H9 (cell line): ENCODE measurements at regions not wholly inside any gene's neighbourhood (a gene's known extent, or its start where the extent isn't known, plus 50 kb on each side); places are given as distances from the start of the nearest gene placed in this dataset.

Source experiments
- DNase-seq: peaks from one replicate; pipeline ENCODE4 v3.0.0-alpha.2; 2017
- H2AFZ ChIP-seq: one replicate; pipeline ENCODE4 v1.6.1; 2013; ENCODE audit warnings: mild to moderate bottlenecking, low read length, control low read depth, moderate library complexity
- H2AK5ac ChIP-seq: 2 replicates; pipeline ENCODE4 v1.6.1; 2013; ENCODE audit warnings: low read length, control low read depth, mixed read lengths; ENCODE audit not compliant: insufficient read length
- H2BK120ac ChIP-seq: one replicate; pipeline ENCODE4 v1.6.1; 2013; ENCODE audit warnings: low read depth, mild to moderate bottlenecking, low read length, control low read depth, inconsistent platforms; ENCODE audit not compliant: poor library complexity, severe bottlenecking
- H2BK12ac ChIP-seq: 2 replicates; pipeline ENCODE4 v1.6.1; 2013; ENCODE audit warnings: low read length, control low read depth, mixed read lengths, low read depth; ENCODE audit not compliant: insufficient read length
- H2BK15ac ChIP-seq: 2 replicates; pipeline ENCODE4 v1.6.1; 2013; ENCODE audit warnings: low read depth, low read length, control low read depth
- H2BK20ac ChIP-seq: one replicate; pipeline ENCODE4 v1.6.1; 2013; ENCODE audit warnings: low read depth, mild to moderate bottlenecking, low read length, control low read depth, inconsistent platforms; ENCODE audit not compliant: poor library complexity, severe bottlenecking
- H2BK5ac ChIP-seq: 2 replicates; pipeline ENCODE4 v1.6.1; 2013; ENCODE audit warnings: low read length, control low read depth, mixed read lengths; ENCODE audit not compliant: insufficient read length
- H3K14ac ChIP-seq: 2 replicates; pipeline ENCODE4 v1.6.1; 2013; ENCODE audit warnings: low read length, control low read depth; ENCODE audit not compliant: insufficient read depth
- H3K18ac ChIP-seq: 2 replicates; pipeline ENCODE4 v1.6.1; 2013; ENCODE audit warnings: low read depth, mild to moderate bottlenecking, mixed read lengths, low read length, control low read depth; ENCODE audit not compliant: insufficient read length
- H3K23ac ChIP-seq: 2 replicates; pipeline ENCODE4 v1.6.1; 2013; ENCODE audit warnings: low read length, control low read depth, mixed read lengths, low read depth; ENCODE audit not compliant: insufficient read length
- H3K23me2 ChIP-seq: 2 replicates; pipeline ENCODE4 v1.6.1; 2013; ENCODE audit warnings: low read depth, mild to moderate bottlenecking, mixed read lengths, low read length, control low read depth; ENCODE audit not compliant: insufficient read length, poor library complexity, severe bottlenecking
- H3K27ac ChIP-seq: 2 replicates; pipeline ENCODE4 v1.5.1; 2013; ENCODE audit warnings: low read length, control low read depth, mixed read lengths, low read depth; ENCODE audit not compliant: insufficient read length
- H3K27me3 ChIP-seq: 2 replicates; pipeline ENCODE4 v1.6.1; 2013; ENCODE audit warnings: low read length, control low read depth, inconsistent platforms; ENCODE audit not compliant: insufficient read depth
- H3K4ac ChIP-seq: 2 replicates; pipeline ENCODE4 v1.6.1; 2013; ENCODE audit warnings: low read depth, mild to moderate bottlenecking, control low read depth, inconsistent platforms, low read length, moderate library complexity
- H3K4me1 ChIP-seq: 2 replicates; pipeline ENCODE4 v1.6.1; 2013; ENCODE audit warnings: low read length, control low read depth, inconsistent platforms; ENCODE audit not compliant: insufficient read depth
- H3K4me2 ChIP-seq: 2 replicates; pipeline ENCODE4 v1.6.1; 2013; ENCODE audit warnings: low read length, control low read depth, mixed read lengths; ENCODE audit not compliant: insufficient read length, insufficient read depth
- H3K56ac ChIP-seq: 2 replicates; pipeline ENCODE4 v1.6.1; 2013; ENCODE audit warnings: low read depth, mild to moderate bottlenecking, mixed read lengths, low read length, control low read depth; ENCODE audit not compliant: insufficient read length
- H3K79me1 ChIP-seq: 2 replicates; pipeline ENCODE4 v1.6.1; 2013; ENCODE audit warnings: low read depth, mild to moderate bottlenecking, moderate library complexity, low read length, control low read depth, inconsistent platforms; ENCODE audit not compliant: insufficient read depth, poor library complexity, severe bottlenecking
- H3K79me2 ChIP-seq: 2 replicates; pipeline ENCODE4 v1.6.1; 2013; ENCODE audit warnings: low read length, control low read depth, inconsistent platforms; ENCODE audit not compliant: insufficient read depth
- H3K9ac ChIP-seq: 2 replicates; pipeline ENCODE4 v1.6.1; 2013; ENCODE audit warnings: low read length, control low read depth, mixed read lengths; ENCODE audit not compliant: insufficient read length; ENCODE audit errors: extremely low read depth
- H3K9me3 ChIP-seq: one replicate; pipeline ENCODE4 v1.6.1; 2013; ENCODE audit warnings: low read depth, low read length, inconsistent platforms; ENCODE audit not compliant: control insufficient read depth
- H3T11ph ChIP-seq: one replicate; pipeline ENCODE4 v1.6.1; 2013; ENCODE audit warnings: mild to moderate bottlenecking, low read length, control low read depth, inconsistent platforms
- H4K20me1 ChIP-seq: one replicate; pipeline ENCODE4 v1.6.1; 2013; ENCODE audit not compliant: control insufficient read depth, insufficient read length, insufficient read depth
- H4K5ac ChIP-seq: 2 replicates; pipeline ENCODE4 v1.6.1; 2013; ENCODE audit warnings: low read depth, mild to moderate bottlenecking, mixed read lengths, low read length, control low read depth; ENCODE audit not compliant: insufficient read length
- H4K8ac ChIP-seq: replicated peaks from 2 replicates; pipeline ENCODE4 v1.6.1; 2013; ENCODE audit warnings: low read length, control low read depth, mixed read lengths, low read depth; ENCODE audit not compliant: insufficient read length
- H4K91ac ChIP-seq: 2 replicates; pipeline ENCODE4 v1.6.1; 2013; ENCODE audit warnings: low read depth, mild to moderate bottlenecking, moderate library complexity, mixed read lengths, low read length, control low read depth; ENCODE audit not compliant: insufficient read length
- H3K27ac Mint-ChIP-seq, 3 experiments: 2 replicates in 2 of 3; 3 replicates in 1 of 3; pipeline ENCODE4 v1.8.0; 2020 to 2021; ENCODE audit warnings: mixed read lengths in 3 of 3, mild to moderate bottlenecking in 1 of 3, moderate library complexity in 1 of 3
- H3K27me3 Mint-ChIP-seq: 2 replicates; pipeline ENCODE4 v1.8.0; 2021; ENCODE audit warnings: low read depth, mild to moderate bottlenecking, moderate library complexity, mixed read lengths
- H3K36me3 Mint-ChIP-seq, 3 experiments: 2 replicates in 2 of 3; 3 replicates in 1 of 3; pipeline ENCODE4 v1.8.0; 2020 to 2021; ENCODE audit warnings: low read depth in 3 of 3, mixed read lengths in 3 of 3; ENCODE audit not compliant: insufficient read depth in 1 of 3
- H3K4me1 Mint-ChIP-seq, 2 experiments: 2 replicates each; pipeline ENCODE4 v1.8.0; 2020; ENCODE audit warnings: mixed read lengths in 2 of 2
- H3K4me3 Mint-ChIP-seq, 2 experiments: 2 replicates in 1 of 2; 3 replicates in 1 of 2; pipeline ENCODE4 v1.8.0; 2020 to 2021; ENCODE audit warnings: mild to moderate bottlenecking in 2 of 2, mixed read lengths in 2 of 2, moderate library complexity in 1 of 2
- H3K9me3 Mint-ChIP-seq, 2 experiments: 2 replicates in 1 of 2; 3 replicates in 1 of 2; pipeline ENCODE4 v1.8.0; 2020; ENCODE audit warnings: mild to moderate bottlenecking in 2 of 2, mixed read lengths in 2 of 2, moderate library complexity in 1 of 2
- WGBS: extraction: QIAGEN DNeasy Blood & Tissue Kit; methylation state at CpG from one replicate; pipeline ENCODE4 v1.1.7; 2013; ENCODE audit warnings: missing lambda C conversion rate, low lambda C conversion rate, mixed read lengths; ENCODE audit not compliant: insufficient read length; ENCODE audit errors: extremely low coverage; 5-methylcytosine and 5-hydroxymethylcytosine counted together
- TF ChIP-seq, protein P1 (sequence below): fragments of 200-600 bp; sonication (generic); conservative IDR thresholded peaks from 3 replicates; pipeline ENCODE4 v1.8.0; 2021; ENCODE audit warnings: antibody characterized with exemption, mild to moderate bottlenecking

DNA sequence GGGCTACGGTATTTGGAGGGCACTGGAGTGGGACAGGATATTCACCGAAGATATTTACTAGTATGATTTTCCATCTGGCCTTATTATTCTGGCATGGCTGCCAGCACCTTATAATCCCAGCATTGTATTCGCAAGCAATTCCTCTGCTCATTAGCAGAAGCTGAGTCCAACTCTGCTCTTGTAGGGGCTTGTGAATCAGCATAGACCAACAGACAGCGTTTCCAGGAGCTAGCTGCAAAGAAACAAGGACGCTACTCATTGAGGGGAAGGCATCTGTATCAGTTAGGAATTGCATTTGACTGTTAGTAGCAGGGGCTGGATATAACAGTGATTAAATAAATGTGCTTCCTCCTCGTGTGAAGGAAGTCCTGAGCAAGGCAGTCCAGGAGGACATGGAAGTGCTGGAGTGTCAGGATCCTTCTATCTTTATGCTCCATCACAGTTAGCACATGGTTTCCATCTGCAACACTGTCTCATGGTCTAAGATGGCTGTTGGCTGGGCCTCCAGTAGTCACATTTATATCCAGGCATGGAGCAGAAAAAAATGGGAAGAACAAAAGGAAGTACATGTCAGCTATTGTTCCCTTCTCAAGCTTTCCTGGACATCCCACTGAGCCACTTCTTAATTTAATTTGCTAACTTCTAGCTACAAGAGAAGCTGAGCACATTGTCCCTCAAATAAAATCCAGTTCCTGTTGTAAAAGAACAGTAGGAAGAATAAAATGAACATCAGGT, 214.1 kb downstream of the C1D start:
- no peak overlapping the region for H2BK120ac ChIP-seq
- no peaks in the 10 kb centered on the region for H3K23me2 ChIP-seq
- H3K79me2 ChIP-seq: no peaks in the 10 kb centered on the region
- no peaks in the 10 kb centered on the region for H3K79me1 ChIP-seq
- H3K9ac ChIP-seq: no peak overlapping the region
- no peak overlapping the region for H2BK15ac ChIP-seq
- H3K4ac ChIP-seq: no peak overlapping the region
- H3K4me3 Mint-ChIP-seq: no peak overlapping the region
- H2BK5ac ChIP-seq: no peak overlapping the region
- H3K36me3 Mint-ChIP-seq: no peaks in the 10 kb centered on the region
- no peak overlapping the region for H3K27ac Mint-ChIP-seq
- no peak overlapping the region for H3K18ac ChIP-seq
- H3K9me3 Mint-ChIP-seq: no peaks in the 10 kb centered on the region
- no peak overlapping the region for H4K8ac ChIP-seq
- WGBS: no CpG with 5 or more reads among the region's 6 CpGs
- no peak overlapping the region for H3T11ph ChIP-seq
- no peak overlapping the region for H3K4me2 ChIP-seq
- H2BK20ac ChIP-seq: no peak overlapping the region
- TF ChIP-seq, protein P1, sequence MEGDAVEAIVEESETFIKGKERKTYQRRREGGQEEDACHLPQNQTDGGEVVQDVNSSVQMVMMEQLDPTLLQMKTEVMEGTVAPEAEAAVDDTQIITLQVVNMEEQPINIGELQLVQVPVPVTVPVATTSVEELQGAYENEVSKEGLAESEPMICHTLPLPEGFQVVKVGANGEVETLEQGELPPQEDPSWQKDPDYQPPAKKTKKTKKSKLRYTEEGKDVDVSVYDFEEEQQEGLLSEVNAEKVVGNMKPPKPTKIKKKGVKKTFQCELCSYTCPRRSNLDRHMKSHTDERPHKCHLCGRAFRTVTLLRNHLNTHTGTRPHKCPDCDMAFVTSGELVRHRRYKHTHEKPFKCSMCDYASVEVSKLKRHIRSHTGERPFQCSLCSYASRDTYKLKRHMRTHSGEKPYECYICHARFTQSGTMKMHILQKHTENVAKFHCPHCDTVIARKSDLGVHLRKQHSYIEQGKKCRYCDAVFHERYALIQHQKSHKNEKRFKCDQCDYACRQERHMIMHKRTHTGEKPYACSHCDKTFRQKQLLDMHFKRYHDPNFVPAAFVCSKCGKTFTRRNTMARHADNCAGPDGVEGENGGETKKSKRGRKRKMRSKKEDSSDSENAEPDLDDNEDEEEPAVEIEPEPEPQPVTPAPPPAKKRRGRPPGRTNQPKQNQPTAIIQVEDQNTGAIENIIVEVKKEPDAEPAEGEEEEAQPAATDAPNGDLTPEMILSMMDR: no peak
- no peak overlapping the region for H3K56ac ChIP-seq
- H2BK12ac ChIP-seq: no peak overlapping the region
- no peaks in the 10 kb centered on the region for H3K27me3 ChIP-seq
- H4K91ac ChIP-seq: no peak overlapping the region
- H3K27ac ChIP-seq: no peak overlapping the region
- peaks cover 4% of the 10 kb centered on the region for H3K27me3 Mint-ChIP-seq
- no peaks in the 10 kb centered on the region for H3K4me1 ChIP-seq
- H3K23ac ChIP-seq: no peak overlapping the region
- H3K4me1 Mint-ChIP-seq: peaks cover 16 to 23% of the 10 kb centered on the region in 2 experiments
- H2AFZ ChIP-seq: no peak overlapping the region
- no peak for DNase-seq
- H3K14ac ChIP-seq: no peak overlapping the region
- H2AK5ac ChIP-seq: no peak overlapping the region
- H3K9me3 ChIP-seq: no peaks in the 10 kb centered on the region
- no peak overlapping the region for H4K5ac ChIP-seq
- no peaks in the 10 kb centered on the region for H4K20me1 ChIP-seq
